ENCODE measurements at regions not wholly inside any gene's neighbourhood (a gene's known extent, or its start where the extent isn't known, plus 50 kb on each side); places are given as distances from the start of the nearest gene placed in this dataset.
"Not testable (repeated sequence)": the region's sequence is repeated elsewhere in the genome, so short reads cannot be mapped to it uniquely, and the experiment has no call there.

DNA sequence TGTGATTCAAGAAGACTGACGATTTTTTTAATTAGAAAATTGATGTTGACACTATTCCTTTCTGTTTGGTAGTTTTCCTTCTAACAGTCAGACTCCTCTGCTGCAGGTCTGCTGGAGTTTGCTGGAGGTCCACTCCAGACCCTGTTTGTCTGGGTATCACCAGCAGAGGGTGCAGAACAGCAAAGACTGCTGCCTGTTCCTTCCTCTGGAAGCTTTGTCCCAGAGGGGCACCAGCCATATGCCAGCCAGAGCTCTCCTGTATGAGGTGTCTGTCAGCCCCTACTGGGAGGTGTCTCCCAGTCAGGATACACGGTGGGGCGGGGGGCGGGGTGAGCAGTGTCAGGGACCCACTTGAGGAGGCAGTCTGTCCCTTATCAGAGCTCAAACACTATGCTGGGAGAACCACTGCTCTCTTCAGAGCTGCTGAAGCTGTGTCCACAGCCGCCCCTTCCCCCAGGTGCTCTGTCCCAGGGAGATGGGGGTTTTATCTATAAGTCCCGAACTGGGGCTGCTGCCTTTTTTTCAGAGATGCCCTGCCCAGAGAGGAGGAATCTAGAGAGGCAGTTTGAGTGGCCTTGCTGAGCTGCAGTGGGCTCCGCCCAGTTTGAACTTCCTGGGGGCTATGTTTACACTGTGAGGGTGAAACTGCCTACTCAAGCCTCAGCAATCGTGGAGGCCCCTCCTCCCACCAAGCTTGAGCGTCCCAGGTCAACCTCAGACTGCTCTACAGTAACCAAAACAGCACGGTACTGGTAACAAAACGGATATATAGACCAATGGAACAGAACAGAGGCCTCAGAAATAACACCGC lies 1358.1 kb upstream of the CHAC2 start:
- TF ChIP-seq, protein P1, sequence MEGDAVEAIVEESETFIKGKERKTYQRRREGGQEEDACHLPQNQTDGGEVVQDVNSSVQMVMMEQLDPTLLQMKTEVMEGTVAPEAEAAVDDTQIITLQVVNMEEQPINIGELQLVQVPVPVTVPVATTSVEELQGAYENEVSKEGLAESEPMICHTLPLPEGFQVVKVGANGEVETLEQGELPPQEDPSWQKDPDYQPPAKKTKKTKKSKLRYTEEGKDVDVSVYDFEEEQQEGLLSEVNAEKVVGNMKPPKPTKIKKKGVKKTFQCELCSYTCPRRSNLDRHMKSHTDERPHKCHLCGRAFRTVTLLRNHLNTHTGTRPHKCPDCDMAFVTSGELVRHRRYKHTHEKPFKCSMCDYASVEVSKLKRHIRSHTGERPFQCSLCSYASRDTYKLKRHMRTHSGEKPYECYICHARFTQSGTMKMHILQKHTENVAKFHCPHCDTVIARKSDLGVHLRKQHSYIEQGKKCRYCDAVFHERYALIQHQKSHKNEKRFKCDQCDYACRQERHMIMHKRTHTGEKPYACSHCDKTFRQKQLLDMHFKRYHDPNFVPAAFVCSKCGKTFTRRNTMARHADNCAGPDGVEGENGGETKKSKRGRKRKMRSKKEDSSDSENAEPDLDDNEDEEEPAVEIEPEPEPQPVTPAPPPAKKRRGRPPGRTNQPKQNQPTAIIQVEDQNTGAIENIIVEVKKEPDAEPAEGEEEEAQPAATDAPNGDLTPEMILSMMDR (IDR thresholded peaks at IDR 0.05 in 4 of 5, conservative IDR thresholded peaks at IDR 0.05 in 1 of 5): not testable (repeated sequence)
- TF ChIP-seq POLR2A (IDR thresholded peaks at IDR 0.05): not testable (repeated sequence)

All from gastrocnemius medialis (tissue), 4 donors.